ENCODE measurements at regions not wholly inside any gene's neighbourhood (a gene's known extent, or its start where the extent isn't known, plus 50 kb on each side); places are given as distances from the start of the nearest gene placed in this dataset.
"Not testable (repeated sequence)": the region's sequence is repeated elsewhere in the genome, so short reads cannot be mapped to it uniquely, and the experiment has no call there.

GRCh38 chr11:44426958-44427357 is 117.0 kb upstream of the ALX4 start:
- no peak for DNase-seq (ENCODE audit: low spot score)
- TF ChIP-seq CTCF (IDR thresholded peaks at IDR 0.05), result no peak
- no peak for ATAC-seq (ENCODE audit: low FRiP score)

DNA sequence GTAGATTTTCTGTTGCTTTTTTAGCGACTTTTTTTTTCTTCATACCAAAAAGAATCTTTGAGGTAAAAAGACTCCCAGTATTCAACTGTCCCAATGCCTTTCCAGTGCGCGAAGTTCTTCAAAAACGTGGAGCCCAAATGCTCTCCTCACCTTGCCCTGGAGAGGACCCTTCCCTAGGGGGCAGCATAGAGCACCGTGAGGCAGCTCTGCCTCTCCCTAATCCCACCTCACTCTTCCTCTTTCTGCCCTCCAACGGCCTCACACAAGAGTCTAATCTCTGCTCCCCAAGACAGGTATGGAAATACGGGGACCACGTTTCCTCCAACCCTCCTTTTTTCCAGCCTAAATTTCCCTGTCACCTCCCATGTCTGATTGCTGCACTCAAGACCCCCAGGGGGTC is 117.5 kb upstream of the ALX4 start:
- no peak for TF ChIP-seq CTCF (IDR thresholded peaks at IDR 0.05)
- DNase-seq (ENCODE audit: low spot score), result no peak
- no peak for ATAC-seq (ENCODE audit: low FRiP score)

- ATAC-seq (ENCODE audit: low FRiP score), result no peak
Observed at GRCh38 chr11:44430140-44430539, 120.2 kb upstream of the ALX4 start.

DNA sequence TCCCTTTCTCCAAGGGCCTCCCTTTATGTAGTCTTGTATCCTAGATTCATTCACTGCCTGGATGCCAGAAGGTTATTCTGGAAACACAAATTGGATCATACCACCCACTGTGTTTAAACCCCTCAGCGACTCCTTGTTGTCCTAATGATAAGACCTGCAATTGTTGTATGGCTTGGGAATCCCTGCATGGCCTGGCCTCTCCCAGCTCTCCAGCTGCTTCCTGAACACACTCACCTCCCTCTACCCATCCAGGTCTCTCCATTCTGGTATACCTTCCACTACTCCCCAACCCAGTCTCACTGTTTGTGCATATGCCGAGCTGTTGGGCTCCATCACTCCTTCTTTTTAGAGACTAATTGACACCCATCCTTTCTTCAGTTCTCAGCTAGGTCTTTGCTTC is 124.3 kb upstream of the ALX4 start:
- no peak for DNase-seq (ENCODE audit: low spot score)
- TF ChIP-seq CTCF (IDR thresholded peaks at IDR 0.05), result no peak
- no peak for ATAC-seq (ENCODE audit: low FRiP score)

More at GRCh38 chr11:44430140-44430539, 120.2 kb upstream of the ALX4 start:
- no peak for TF ChIP-seq CTCF (IDR thresholded peaks at IDR 0.05)
- no peak for DNase-seq (ENCODE audit: low spot score)

DNA sequence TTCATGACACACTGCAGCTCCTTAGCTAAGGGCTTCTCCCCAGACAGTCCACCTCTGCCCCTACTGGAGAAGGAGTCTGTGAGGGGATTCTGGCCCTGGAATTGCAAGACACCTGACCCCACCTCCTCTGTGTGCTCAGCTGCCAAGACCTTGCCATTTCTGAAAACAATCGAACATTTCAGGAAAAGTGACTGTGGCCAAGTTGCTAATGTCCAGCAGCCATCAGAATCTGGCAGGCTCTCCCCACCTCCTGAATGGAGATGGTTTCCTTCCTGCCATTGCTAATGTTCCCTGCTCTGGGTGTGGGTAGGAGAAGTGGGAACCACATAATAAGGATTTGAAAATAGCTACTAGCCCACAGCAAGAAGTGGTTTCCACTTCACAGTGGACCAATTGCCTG is 127.2 kb upstream of the ALX4 start:
- no peak for DNase-seq (ENCODE audit: low spot score)
- TF ChIP-seq CTCF (IDR thresholded peaks at IDR 0.05), result no peak
- no peak for ATAC-seq (ENCODE audit: low FRiP score)

DNA sequence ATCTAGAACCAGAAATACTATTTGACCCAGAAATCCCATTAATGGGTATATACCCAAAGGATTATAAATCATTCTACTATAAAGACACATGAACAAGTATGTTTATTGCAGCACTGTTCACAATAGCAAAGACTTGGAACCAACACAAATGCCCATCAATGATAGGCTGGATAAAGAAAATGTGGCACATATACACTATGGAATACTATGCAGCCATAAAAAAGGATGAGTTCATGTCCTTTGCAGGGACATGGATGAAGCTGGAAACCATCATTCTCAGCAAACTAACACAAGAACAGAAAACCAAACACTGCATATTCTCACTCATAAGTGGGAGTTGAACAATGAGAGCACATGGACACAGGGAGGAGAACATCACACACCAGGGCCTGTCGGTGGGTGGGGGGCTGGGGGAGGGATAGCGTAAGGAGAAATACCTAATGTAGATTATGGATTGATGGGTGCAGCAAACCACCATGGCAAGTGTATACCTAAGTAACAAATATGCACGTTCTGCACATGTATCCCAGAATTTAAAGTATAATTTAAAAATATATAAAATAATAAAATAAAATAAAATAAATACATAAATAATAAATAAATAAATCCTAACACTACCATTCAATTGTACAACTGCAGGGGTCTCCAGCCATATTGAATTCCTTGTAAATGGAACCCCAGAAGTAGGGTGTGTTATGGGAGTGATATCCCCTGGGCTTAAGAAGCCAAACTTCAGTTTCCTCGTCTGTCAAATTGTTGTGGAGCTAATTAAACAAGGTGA is 122.4 kb upstream of the CD82 start:
- not testable (repeated sequence) for DNase-seq (ENCODE audit: low spot score); ATAC-seq (ENCODE audit: low FRiP score)

GRCh38 chr11:44443836-44444769 is 121.4 kb upstream of the CD82 start:
- DNase-seq (ENCODE audit: low spot score) (no peak), ATAC-seq (ENCODE audit: low FRiP score) (no peak)
- TF ChIP-seq CTCF (IDR thresholded peaks at IDR 0.05), result no peak

Measured in omental fat pad (tissue), 3 donors.